ENCODE measurements at regions not wholly inside any gene's neighbourhood (a gene's known extent, or its start where the extent isn't known, plus 50 kb on each side); places are given as distances from the start of the nearest gene placed in this dataset.

DNA sequence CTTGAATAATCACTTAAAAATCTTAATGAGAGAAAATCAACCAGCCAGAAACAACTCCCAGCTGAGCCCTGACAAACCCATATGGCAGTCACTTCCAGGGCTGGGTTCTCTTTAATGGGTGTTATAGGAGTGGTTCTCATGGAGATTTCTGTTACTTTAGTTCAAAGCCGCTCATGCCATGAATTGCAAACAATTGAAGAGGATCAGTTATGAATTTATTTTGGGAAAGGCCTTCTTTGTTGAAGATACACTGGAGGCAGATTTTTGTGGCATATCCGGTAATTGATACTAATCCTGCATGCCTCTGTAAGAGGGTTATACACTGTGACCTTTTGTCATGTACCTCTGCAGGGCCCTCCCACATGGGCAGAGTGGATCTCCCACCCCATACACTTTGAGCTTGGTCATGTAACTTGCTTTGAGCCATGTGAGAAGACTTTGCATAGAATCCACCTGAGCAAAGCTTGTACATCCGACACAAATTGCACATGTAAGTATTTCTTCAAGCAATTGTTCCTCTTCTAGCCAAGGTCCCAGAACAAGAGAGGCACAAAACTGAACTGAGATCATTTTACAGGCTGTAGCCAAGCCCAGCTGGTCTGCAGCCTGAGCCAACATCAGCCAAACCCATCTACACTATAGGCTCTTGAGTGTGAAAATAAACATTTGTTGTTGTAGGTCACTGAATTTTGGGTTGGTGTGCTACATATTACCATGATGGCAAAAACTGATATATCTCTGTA is 492.3 kb downstream of the PREX1 start:
- DNase-seq (no peak), ATAC-seq (no peak)
- intact Hi-C loops (cut with DNase I) = no loop called here
- WGBS, 4 donors = 82 to 92% (median 85%) methylated on average over 3 of the region's 3 CpGs
- Histone ChIP-seq H3K9me3 (peaks cover 0 to 3% (median 0%) of the 10 kb centered on the region in 12 donors), H3K36me3 (no peaks in the 10 kb centered on the region), H3K4me3 (no peak overlapping the region), H3K27me3 (peaks cover 0 to 6% (median 0%) of the 10 kb centered on the region in 9 donors), H3K4me1 (peaks cover 0 to 5% (median 0%) of the 10 kb centered on the region in 12 donors), H3K27ac (no peak overlapping the region)
- TF ChIP-seq, protein P1, sequence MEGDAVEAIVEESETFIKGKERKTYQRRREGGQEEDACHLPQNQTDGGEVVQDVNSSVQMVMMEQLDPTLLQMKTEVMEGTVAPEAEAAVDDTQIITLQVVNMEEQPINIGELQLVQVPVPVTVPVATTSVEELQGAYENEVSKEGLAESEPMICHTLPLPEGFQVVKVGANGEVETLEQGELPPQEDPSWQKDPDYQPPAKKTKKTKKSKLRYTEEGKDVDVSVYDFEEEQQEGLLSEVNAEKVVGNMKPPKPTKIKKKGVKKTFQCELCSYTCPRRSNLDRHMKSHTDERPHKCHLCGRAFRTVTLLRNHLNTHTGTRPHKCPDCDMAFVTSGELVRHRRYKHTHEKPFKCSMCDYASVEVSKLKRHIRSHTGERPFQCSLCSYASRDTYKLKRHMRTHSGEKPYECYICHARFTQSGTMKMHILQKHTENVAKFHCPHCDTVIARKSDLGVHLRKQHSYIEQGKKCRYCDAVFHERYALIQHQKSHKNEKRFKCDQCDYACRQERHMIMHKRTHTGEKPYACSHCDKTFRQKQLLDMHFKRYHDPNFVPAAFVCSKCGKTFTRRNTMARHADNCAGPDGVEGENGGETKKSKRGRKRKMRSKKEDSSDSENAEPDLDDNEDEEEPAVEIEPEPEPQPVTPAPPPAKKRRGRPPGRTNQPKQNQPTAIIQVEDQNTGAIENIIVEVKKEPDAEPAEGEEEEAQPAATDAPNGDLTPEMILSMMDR (IDR thresholded peaks at IDR 0.05) = no peak
- no peak for TF ChIP-seq POLR2A (IDR thresholded peaks at IDR 0.05)

GRCh38 chr20:48333707-48334106 is 494.1 kb downstream of the PREX1 start:
- no peak for ATAC-seq
- Histone ChIP-seq H3K4me3 (no peak overlapping the region), H3K36me3 (no peaks in the 10 kb centered on the region), H3K9me3 (peaks cover 0 to 3% (median 0%) of the 10 kb centered on the region in 12 donors), H3K27me3 (peaks cover 0 to 6% (median 0%) of the 10 kb centered on the region in 9 donors), H3K27ac (no peak overlapping the region), H3K4me1 (peaks cover 0 to 7% (median 0%) of the 10 kb centered on the region in 12 donors)
- WGBS, 4 donors = 62 to 77% (median 67%) methylated on average over 4 of the region's 4 CpGs
- no peak for DNase-seq
- no peak for TF ChIP-seq POLR2A (IDR thresholded peaks at IDR 0.05)
- TF ChIP-seq, protein P1 (IDR thresholded peaks at IDR 0.05) = no peak
- intact Hi-C loops (cut with DNase I) = no loop called here

GRCh38 chr20:48332555-48332954 is 495.2 kb downstream of the PREX1 start:
- no peak for TF ChIP-seq POLR2A (IDR thresholded peaks at IDR 0.05)
- TF ChIP-seq, protein P1 (IDR thresholded peaks at IDR 0.05) = no peak
- no peaks in the 10 kb centered on the region for H3K36me3 ChIP-seq
- intact Hi-C loops (cut with DNase I) = no loop called here
- H3K27ac ChIP-seq = no peak overlapping the region
- DNase-seq (no peak), ATAC-seq (no peak)
- H3K4me3 ChIP-seq = no peak overlapping the region
- peaks cover 0 to 6% (median 0%) of the 10 kb centered on the region in 9 donors for H3K27me3 ChIP-seq
- 61 to 66% (median 63%) methylated on average over 3 of the region's 3 CpGs for WGBS, 4 donors
- peaks cover 0 to 7% (median 0%) of the 10 kb centered on the region in 12 donors for H3K4me1 ChIP-seq
- peaks cover 0 to 3% (median 0%) of the 10 kb centered on the region in 12 donors for H3K9me3 ChIP-seq

- Histone ChIP-seq H3K27ac (no peak overlapping the region), H3K27me3 (peaks cover 0 to 6% (median 0%) of the 10 kb centered on the region in 9 donors), H3K4me1 (peaks cover 0 to 12% (median 3%) of the 10 kb centered on the region in 12 donors), H3K9me3 (no peaks in the 10 kb centered on the region), H3K36me3 (no peaks in the 10 kb centered on the region), H3K4me3 (no peak overlapping the region)
- WGBS, 4 donors = 92 to 100% (median 97%) methylated on average over 1 of the region's 1 CpG
- no peak for DNase-seq
- no peak for ATAC-seq
- intact Hi-C loops (cut with DNase I) = no loop called here
- no peak for TF ChIP-seq POLR2A (IDR thresholded peaks at IDR 0.05)
- TF ChIP-seq, protein P1 (IDR thresholded peaks at IDR 0.05) = no peak
Observed at GRCh38 chr20:48331518-48332286, 496.1 kb downstream of the PREX1 start.
